ENCODE measurements at regions not wholly inside any gene's neighbourhood (a gene's known extent, or its start where the extent isn't known, plus 50 kb on each side); places are given as distances from the start of the nearest gene placed in this dataset.

DNA sequence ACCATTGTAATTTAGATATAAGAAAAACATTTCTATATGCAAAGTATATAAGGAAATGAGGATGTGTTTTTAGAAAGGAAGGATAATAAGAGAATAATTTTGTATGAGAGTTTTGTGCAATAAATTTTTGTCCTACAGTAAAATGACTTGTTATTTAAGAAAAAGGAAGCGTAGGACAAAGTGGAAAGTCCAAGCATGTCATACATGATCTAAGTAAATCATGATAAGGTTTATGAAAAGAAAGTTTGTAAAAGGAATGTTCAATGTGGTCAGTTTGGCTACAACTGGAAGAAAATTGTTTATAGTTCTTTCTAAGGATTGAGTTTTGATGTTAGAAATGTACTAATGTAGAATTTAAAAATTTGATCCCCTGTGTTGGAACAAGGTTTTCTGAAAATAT is 222.3 kb downstream of the KATNAL1 start:
- no peak for DNase-seq
- Mint-ChIP-seq H3K27me3 (no peaks in the 10 kb centered on the region), H3K27ac (no peak overlapping the region), H3K36me3 (no peaks in the 10 kb centered on the region), H3K4me3 (no peak overlapping the region), H3K9me3 (no peaks in the 10 kb centered on the region), H3K4me1 (ENCODE audit: low read depth) (no peaks in the 10 kb centered on the region)
- POLR2A ChIA-PET: no interaction called here
- intact Hi-C loops (cut with micrococcal nuclease): no loop called here
- CTCF ChIA-PET: interaction anchor here (1.0 kb wide), 1 partner anchor 315 kb away, joined by 3 read pairs; no protein-coding TSS in a partner anchor

DNA sequence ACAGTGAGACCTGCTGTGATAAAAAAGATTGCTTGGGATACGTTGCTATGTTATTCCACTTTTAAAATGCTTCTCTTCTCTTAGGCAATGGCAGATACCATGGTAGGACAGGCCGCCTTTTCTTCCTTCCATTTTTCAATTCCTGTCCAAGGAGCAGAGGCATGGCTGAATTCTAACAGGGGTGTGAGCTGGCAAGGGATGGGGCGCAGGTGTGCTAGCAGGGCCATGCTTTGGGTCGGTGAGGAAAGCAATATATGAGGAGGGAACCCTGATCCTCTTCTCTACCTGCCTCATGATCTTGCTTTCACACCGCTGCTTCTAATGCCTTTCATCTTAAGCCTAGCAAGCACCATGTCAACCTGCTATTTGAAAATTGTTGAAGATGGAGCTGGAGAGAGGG is 225.0 kb downstream of the KATNAL1 start:
- intact Hi-C loops (cut with micrococcal nuclease): no loop called here
- no peaks in the 10 kb centered on the region for H3K9me3 Mint-ChIP-seq
- no peak for DNase-seq
- H3K4me1 Mint-ChIP-seq (ENCODE audit: low read depth): no peaks in the 10 kb centered on the region
- CTCF ChIA-PET: no interaction called here
- no peak overlapping the region for H3K4me3 Mint-ChIP-seq
- H3K36me3 Mint-ChIP-seq: no peaks in the 10 kb centered on the region
- POLR2A ChIA-PET: no interaction called here
- no peak overlapping the region for H3K27ac Mint-ChIP-seq
- H3K27me3 Mint-ChIP-seq: no peaks in the 10 kb centered on the region

DNA sequence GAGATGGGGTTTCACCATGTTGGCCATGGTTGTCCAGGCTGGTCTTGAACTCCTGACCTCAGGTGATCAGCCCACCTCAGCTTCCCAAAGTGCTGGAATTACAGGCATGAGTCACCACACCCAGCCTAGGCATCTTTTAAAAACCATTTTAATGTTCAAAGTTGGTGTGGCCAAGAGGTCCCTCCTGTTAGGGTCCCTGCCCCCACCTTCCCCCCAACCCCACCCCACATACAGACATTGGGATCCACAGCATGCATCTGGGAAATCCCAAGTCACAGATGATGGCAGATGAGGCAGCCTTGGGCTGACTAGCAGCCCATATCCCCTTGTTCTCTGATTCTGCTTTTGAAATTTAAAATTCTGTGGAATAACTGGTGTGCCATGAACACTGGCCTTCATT is 226.0 kb downstream of the KATNAL1 start:
- no peaks in the 10 kb centered on the region for H3K36me3 Mint-ChIP-seq
- intact Hi-C loops (cut with micrococcal nuclease): no loop called here

DNA sequence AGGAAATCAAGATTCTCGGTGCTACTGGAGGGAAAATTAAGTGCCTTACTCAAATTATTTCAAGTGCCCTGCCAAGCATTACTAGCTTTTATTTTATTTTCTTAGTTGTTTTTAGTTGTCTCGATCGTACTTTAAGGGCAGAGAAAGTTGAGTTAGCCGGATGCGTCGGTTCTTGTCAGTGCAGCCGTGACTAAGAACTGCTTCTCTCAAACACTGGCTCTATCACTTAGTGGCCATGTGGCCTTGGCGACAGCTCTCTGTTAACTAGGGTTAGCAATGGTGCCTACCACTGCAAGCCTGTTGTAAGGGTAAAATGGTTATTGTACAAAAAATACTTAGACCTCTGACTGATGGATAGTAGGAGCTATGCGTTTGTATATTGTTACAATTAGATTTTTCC is 227.8 kb downstream of the KATNAL1 start:
- intact Hi-C loops (cut with micrococcal nuclease): no loop called here
- no peaks in the 10 kb centered on the region for H3K27me3 Mint-ChIP-seq
- H3K9me3 Mint-ChIP-seq: no peaks in the 10 kb centered on the region
- ChIA-PET CTCF (interaction anchor here (2.1 kb wide), 1 partner anchor 36 kb away, joined by 6 read pairs; no protein-coding TSS in a partner anchor), POLR2A (no interaction called here)
- no peaks in the 10 kb centered on the region for H3K36me3 Mint-ChIP-seq
- H3K27ac Mint-ChIP-seq: no peak overlapping the region
- H3K4me1 Mint-ChIP-seq (ENCODE audit: low read depth): no peaks in the 10 kb centered on the region
- no peak for DNase-seq
- no peak overlapping the region for H3K4me3 Mint-ChIP-seq

More for the DNA sequence above, 226.0 kb downstream of the KATNAL1 start:
- Mint-ChIP-seq H3K4me3 (no peak overlapping the region), H3K4me1 (ENCODE audit: low read depth) (no peaks in the 10 kb centered on the region), H3K27ac (no peak overlapping the region), H3K27me3 (no peaks in the 10 kb centered on the region), H3K9me3 (no peaks in the 10 kb centered on the region)
- no peak for DNase-seq
- ChIA-PET POLR2A (no interaction called here), CTCF (no interaction called here)

DNA sequence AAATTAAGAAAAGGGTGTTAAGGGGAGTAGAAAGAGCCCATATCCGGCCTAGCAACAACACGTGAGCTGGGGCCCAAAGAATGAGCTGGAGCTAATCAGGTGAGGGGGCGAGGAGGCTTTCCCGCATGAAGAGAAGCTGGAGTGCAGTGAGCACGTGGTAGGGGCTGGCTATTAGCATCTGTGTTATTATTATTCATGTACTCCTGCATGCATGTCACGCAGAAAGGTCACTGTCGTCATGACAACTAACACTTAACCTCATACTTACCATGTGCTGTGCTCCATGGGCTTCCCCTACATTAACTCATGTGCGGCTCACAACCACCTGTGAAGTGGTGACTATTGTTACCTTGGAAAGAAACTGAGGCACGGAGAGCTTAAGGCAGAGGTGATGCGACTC is 227.6 kb upstream of the UBL3 start:
- Mint-ChIP-seq H3K36me3 (no peaks in the 10 kb centered on the region), H3K27me3 (no peaks in the 10 kb centered on the region), H3K4me3 (no peak overlapping the region), H3K9me3 (no peaks in the 10 kb centered on the region), H3K4me1 (ENCODE audit: low read depth) (no peaks in the 10 kb centered on the region), H3K27ac (no peak overlapping the region)
- intact Hi-C loops (cut with micrococcal nuclease): no loop called here
- ChIA-PET CTCF (interaction anchor here (1.2 to 2.1 kb wide), 2 partner anchors 37 to 307 kb away, joined by 4 to 6 read pairs; no protein-coding TSS in a partner anchor), POLR2A (no interaction called here)
- DNase-seq: no peak

DNA sequence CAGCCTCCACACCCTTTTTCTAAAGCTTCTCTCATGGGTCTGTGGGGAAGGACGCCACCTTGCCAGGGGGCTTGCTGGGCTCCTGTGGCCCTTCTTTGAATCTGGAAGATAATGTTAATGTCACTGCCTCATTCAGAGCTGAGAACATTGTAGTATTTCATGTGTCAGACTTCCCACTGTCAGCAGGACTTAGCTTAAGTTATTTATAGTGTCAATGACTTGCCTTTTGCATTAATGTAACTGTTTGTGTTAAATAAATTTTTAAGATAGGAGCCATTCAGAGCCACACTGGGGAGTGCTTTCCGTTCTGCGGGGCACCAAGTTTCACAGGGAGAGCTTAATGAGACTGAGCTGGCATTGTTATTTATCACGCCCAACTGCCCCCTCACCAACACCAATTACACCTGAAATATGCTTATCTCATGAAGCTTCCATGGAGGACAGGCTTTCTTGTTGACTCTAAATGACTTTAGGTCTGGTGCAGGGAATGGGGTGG is 226.9 kb upstream of the UBL3 start:
- intact Hi-C loops (cut with micrococcal nuclease): no loop called here
- no peak overlapping the region for H3K27ac Mint-ChIP-seq
- H3K27me3 Mint-ChIP-seq: no peaks in the 10 kb centered on the region
- no peaks in the 10 kb centered on the region for H3K9me3 Mint-ChIP-seq
- no peaks in the 10 kb centered on the region for H3K4me1 Mint-ChIP-seq (ENCODE audit: low read depth)
- ChIA-PET POLR2A (interaction anchor here (0.6 kb wide), 2 partner anchors 218 to 1188 kb away, joined by 4 to 5 read pairs; no protein-coding TSS in a partner anchor), CTCF (interaction anchor here (0.9 to 2.1 kb wide), 3 partner anchors 21 to 306 kb away, joined by 3 to 6 read pairs (median 4); no protein-coding TSS in a partner anchor)
- H3K36me3 Mint-ChIP-seq: no peaks in the 10 kb centered on the region
- DNase-seq: no peak
- H3K4me3 Mint-ChIP-seq: no peak overlapping the region

DNA sequence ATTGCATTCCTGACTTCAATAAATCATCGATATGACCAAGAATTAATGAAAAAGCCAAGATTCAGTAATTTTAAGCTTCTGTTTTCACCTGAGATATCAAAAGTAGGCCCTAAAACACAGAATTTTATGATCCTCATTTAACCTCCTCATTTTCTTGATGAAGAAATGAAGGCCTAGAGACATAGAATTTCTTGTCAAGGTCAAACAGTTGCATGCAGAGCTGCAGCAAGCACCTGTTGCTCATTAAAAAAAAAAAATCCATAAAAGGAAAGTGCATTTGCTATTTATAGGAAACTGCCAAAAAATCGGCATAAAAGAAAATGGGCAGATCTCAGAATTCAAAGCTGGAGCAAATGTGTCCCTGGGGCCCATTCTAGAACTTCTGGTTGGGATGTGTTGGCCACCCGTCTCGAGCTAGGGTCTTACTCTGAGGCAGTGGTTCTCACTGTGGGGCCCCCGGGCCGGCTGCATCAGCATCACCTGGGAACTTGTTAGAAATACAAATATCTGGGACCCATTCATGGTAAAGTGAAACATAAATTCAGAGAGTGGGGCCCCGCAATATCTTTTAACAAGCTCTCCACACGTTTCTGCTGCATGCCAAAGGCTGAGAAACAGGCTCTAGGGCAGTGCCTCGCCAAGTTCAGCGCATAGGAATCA is 224.7 kb upstream of the UBL3 start:
- no peak overlapping the region for H3K27ac Mint-ChIP-seq
- peaks cover 3% of the 10 kb centered on the region for H3K27me3 Mint-ChIP-seq
- no peak overlapping the region for H3K4me3 Mint-ChIP-seq
- intact Hi-C loops (cut with micrococcal nuclease): no loop called here
- no peaks in the 10 kb centered on the region for H3K9me3 Mint-ChIP-seq
- no peak for DNase-seq
- H3K4me1 Mint-ChIP-seq (ENCODE audit: low read depth): no peaks in the 10 kb centered on the region
- POLR2A ChIA-PET: interaction anchor here (0.6 kb wide), 1 partner anchor 8 kb away, joined by 4 read pairs; no protein-coding TSS in a partner anchor
- H3K36me3 Mint-ChIP-seq: no peaks in the 10 kb centered on the region
- CTCF ChIA-PET: no interaction called here

DNA sequence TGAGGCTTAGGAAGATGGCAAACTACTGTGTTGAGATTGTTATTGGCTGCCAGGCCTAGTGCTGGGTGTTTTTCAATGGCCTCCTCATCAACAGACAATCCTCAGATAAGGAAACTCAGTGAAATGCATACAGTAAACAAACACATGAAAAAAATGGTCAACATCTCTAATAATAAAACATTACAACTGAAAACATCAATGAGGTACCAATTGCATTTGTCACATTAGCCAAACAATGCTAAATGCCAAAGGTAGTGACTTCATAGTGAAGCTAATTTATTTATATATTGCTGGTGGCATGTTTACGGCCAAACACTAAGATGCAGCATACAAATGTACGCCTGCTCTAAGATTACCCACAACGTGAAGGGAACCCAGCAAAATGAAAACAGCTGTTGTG is 224.0 kb upstream of the UBL3 start:
- ChIA-PET POLR2A (no interaction called here), CTCF (no interaction called here)
- Mint-ChIP-seq H3K27me3 (peaks cover 3% of the 10 kb centered on the region), H3K4me1 (ENCODE audit: low read depth) (no peaks in the 10 kb centered on the region), H3K36me3 (no peaks in the 10 kb centered on the region), H3K4me3 (no peak overlapping the region), H3K9me3 (no peaks in the 10 kb centered on the region), H3K27ac (no peak overlapping the region)
- no peak for DNase-seq
- intact Hi-C loops (cut with micrococcal nuclease): no loop called here

DNA sequence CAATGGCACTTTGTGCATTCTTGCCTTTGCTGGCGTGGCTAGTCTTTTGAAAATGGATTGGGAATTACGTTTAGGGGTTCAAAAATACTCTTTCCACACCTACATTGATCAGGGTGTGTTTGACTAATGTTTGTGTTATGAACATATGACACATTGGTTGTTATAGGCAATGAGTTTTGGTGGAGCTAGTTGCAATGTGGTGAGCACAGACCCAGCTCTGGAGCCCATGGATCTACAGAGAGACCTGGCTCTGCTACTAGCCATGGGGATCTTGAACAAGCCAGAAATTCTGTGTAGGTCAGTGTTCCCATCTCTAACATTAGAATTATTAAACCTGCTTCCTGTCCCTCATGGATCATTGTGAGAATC is 222.4 kb upstream of the UBL3 start:
- intact Hi-C loops (cut with micrococcal nuclease): no loop called here
- ChIA-PET POLR2A (no interaction called here), CTCF (no interaction called here)
- no peaks in the 10 kb centered on the region for H3K4me1 Mint-ChIP-seq (ENCODE audit: low read depth)
- DNase-seq: no peak
- no peak overlapping the region for H3K4me3 Mint-ChIP-seq
- H3K9me3 Mint-ChIP-seq: no peaks in the 10 kb centered on the region
- peaks cover 3% of the 10 kb centered on the region for H3K27me3 Mint-ChIP-seq
- H3K36me3 Mint-ChIP-seq: no peaks in the 10 kb centered on the region
- H3K27ac Mint-ChIP-seq: no peak overlapping the region

DNA sequence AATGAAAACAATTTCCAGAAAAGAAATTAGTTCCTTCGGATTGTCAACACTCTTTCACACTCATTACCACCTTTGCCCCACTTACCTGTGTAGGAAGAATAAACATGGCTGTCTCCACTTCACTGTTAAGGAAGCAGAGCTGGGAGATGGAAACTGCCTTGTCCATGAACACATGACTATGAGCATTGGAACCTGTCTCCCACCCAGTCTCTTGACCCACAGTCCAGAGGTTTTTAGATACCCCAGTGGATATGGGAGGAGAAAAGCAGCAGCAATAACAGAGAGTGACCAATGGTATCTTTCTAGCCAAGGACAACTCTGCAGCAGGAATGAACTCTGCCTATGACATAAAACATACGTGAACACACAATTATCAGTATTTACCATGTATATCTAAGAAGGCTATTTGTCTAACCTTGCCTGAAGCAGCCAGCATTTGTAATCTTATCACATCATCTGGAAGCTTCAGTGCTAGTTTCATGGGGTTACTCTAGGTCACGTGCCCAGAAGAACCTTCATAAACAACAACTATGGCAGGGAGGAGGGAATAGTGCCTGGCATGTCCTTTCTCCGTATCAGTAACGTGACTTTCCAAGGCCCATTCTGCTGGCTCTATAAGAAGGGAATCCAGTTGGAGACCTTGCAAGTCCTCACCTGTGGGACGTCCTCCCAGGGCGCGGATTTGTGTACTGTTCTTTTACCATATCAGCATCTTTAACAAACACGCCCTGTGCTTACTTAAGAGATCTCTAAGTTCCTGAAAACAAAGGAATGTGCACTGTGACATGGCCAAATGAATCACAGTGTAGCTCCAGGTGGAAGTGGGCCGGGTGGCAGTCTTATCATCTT is 221.8 kb upstream of the UBL3 start:
- Mint-ChIP-seq H3K36me3 (no peaks in the 10 kb centered on the region), H3K27ac (no peak overlapping the region), H3K4me1 (ENCODE audit: low read depth) (no peaks in the 10 kb centered on the region), H3K4me3 (no peak overlapping the region), H3K9me3 (no peaks in the 10 kb centered on the region), H3K27me3 (peaks cover 3% of the 10 kb centered on the region)
- CTCF ChIA-PET: no interaction called here
- intact Hi-C loops (cut with micrococcal nuclease): no loop called here
- POLR2A ChIA-PET: no interaction called here
- no peak for DNase-seq

DNA sequence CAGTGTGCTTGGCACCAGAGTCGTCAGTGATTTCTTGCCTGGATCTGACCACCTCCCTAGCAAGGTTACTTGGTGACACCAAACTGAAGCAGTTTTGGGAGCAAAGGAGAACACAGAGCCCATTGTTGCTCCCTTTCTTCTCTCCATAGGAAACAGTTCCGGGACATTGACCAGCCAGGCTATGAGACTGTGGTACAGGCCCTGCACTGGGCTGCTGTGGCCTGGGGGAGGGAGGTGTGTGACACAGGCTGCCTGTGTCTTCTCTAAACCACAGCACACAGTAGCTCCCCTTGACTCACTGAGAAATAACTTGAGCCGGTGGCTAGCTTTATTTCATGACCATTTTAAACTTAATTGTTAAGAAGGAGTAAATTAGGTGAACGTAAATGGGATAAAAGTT is 214.8 kb upstream of the UBL3 start:
- no peaks in the 10 kb centered on the region for H3K36me3 Mint-ChIP-seq
- peaks cover 4% of the 10 kb centered on the region for H3K27me3 Mint-ChIP-seq
- no peak overlapping the region for H3K27ac Mint-ChIP-seq
- CTCF ChIA-PET: no interaction called here
- DNase-seq: no peak
- POLR2A ChIA-PET: no interaction called here
- no peaks in the 10 kb centered on the region for H3K4me1 Mint-ChIP-seq (ENCODE audit: low read depth)
- intact Hi-C loops (cut with micrococcal nuclease): no loop called here
- H3K4me3 Mint-ChIP-seq: no peak overlapping the region
- H3K9me3 Mint-ChIP-seq: no peaks in the 10 kb centered on the region

DNA sequence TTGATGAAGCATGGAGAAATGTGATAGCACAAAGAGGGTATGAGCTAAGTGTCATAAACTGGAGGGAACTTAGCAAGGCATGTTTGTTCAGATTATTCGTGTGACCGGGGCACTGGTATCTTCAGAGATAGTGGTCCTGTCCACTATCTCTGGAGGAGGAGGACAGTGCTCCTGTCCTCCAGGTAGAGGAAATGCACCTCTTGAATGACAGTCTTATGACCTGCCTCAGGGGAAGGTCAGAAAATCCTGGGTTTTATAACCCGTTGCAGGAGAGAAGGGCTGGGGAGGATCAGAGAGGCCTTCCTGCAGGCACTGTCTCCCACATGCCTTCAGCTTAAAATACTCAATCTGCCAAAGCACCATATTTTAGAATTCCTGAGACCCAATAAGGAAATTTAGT is 213.5 kb upstream of the UBL3 start:
- intact Hi-C loops (cut with micrococcal nuclease): no loop called here
- H3K27me3 Mint-ChIP-seq: peaks cover 3% of the 10 kb centered on the region
- H3K27ac Mint-ChIP-seq: no peak overlapping the region
- H3K4me1 Mint-ChIP-seq (ENCODE audit: low read depth): no peaks in the 10 kb centered on the region
- no peak for DNase-seq
- peaks cover 9% of the 10 kb centered on the region for H3K9me3 Mint-ChIP-seq
- no peak overlapping the region for H3K4me3 Mint-ChIP-seq
- ChIA-PET POLR2A (no interaction called here), CTCF (no interaction called here)
- H3K36me3 Mint-ChIP-seq: peaks cover 2% of the 10 kb centered on the region

DNA sequence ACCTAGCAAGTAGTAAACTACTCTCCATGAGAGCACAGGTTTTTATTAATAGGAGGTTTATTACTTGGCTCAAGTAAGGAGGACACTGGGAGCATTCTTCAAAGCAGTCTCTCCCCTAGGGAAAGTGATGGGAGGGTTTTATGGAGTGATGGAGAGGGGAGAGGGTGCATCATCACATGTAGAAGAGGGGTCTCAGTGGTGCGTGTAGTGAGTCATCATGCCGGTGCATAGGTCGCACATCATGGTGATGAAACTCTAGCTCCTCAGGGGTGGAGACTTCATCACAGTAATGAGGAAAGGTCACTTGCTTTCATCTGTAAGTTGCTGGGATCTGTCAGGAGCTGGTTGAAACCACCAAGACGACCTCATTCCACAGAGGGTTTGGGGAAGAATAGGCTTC is 210.8 kb upstream of the UBL3 start:
- peaks cover 2% of the 10 kb centered on the region for H3K36me3 Mint-ChIP-seq
- H3K27ac Mint-ChIP-seq: no peak overlapping the region
- ChIA-PET POLR2A (no interaction called here), CTCF (no interaction called here)
- no peaks in the 10 kb centered on the region for H3K4me1 Mint-ChIP-seq (ENCODE audit: low read depth)
- H3K9me3 Mint-ChIP-seq: peaks cover 15% of the 10 kb centered on the region
- H3K4me3 Mint-ChIP-seq: no peak overlapping the region
- H3K27me3 Mint-ChIP-seq: peaks cover 3% of the 10 kb centered on the region
- DNase-seq: no peak
- intact Hi-C loops (cut with micrococcal nuclease): no loop called here
